ENCODE measurements at regions not wholly inside any gene's neighbourhood (a gene's known extent, or its start where the extent isn't known, plus 50 kb on each side); places are given as distances from the start of the nearest gene placed in this dataset.
"Not testable (repeated sequence)": the region's sequence is repeated elsewhere in the genome, so short reads cannot be mapped to it uniquely, and the experiment has no call there.

DNA sequence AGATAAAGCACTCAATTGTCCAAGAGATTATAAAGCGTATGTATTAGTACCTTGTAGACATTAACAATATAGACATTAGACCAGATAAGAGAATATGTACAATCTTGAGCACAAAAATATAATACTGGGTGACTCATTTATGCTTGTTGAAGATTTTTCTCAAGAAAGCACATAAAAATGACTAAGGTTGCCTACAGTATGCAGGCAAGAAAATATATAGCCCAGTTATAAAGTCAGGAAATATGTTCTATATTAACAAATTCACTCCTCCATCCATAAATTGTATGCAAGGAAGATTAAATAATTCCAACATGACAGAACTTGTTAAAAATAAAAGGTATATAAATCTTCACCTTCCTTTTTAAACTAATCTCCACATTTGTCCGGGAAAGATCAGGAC lies 356.4 kb upstream of the SLC39A10 start:
- no peak for DNase-seq

- DNase-seq = no peak
Measured at GRCh38 chr2:195299600-195299999, 357.4 kb upstream of the SLC39A10 start.

- DNase-seq = no peak
Measured at GRCh38 chr2:195296490-195296889, 360.5 kb upstream of the SLC39A10 start.

DNA sequence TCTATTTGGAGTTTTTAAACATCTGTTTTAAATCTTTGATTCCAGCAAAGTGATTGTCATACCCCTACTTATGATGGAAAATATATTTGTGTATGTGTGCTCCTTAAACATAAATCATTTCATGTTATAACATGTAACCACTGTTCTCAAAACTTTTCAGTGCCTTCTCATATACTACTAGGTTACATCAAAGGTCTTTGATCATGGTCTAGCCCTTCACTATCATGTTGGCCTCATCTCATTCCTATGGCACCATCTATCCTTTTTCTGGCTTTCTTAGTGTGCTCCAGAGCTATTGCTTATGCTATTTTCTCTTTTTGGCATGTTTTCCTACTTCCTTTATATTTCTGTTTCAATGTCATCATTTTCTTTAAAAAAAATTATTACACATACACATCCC lies 367.9 kb upstream of the SLC39A10 start:
- DNase-seq = no peak

- DNase-seq = no peak
Measured at GRCh38 chr2:195279840-195280427, 377.1 kb upstream of the SLC39A10 start.

DNA sequence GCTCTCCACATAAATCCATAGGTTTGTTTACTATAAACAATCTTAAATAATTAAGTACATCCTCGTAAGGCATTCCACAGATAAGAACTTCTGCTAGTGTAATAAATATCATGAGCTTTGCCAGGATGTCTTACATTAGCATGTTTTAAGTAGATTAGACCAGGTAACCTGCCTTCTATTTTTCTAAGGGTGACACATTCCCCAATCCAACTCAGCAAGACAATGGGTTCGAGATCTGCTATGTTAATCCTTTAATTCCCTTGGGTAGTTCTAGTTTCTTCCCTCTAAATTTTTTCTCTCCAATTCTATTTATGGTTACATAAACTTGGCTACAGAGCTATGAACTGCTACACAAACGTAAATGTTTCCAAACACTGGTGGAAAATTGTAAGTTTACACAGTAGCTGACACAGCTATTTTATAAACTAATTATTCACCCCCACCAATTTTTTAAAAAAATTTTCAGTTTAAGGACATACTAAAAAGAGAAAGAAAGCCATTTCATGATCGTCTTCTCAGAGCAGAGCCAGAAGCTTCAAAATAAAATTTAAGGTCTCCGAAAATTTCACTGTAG lies 386.5 kb upstream of the SLC39A10 start:
- DNase-seq = no peak

- DNase-seq = no peak
Measured at GRCh38 chr2:195269220-195269619, 387.8 kb upstream of the SLC39A10 start.

DNA sequence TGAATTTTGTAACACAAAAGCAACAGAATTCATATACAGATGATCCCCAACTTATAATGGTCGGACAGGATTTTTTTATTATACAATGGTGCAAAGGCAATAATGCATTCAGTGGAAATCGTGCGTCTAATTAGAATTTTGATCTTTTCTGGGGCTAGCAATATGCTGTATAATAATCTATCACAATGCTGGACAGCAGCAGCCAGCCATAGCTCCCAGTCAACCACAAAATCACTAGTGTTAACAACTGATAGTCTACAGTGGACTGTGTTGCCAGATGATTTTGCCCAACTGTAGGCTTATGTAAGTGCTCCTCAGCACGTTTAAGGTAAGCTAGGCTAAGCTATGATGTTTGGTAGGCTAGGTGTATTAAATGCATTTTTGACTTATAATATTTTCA lies 399.0 kb upstream of the SLC39A10 start:
- DNase-seq = no peak

DNA sequence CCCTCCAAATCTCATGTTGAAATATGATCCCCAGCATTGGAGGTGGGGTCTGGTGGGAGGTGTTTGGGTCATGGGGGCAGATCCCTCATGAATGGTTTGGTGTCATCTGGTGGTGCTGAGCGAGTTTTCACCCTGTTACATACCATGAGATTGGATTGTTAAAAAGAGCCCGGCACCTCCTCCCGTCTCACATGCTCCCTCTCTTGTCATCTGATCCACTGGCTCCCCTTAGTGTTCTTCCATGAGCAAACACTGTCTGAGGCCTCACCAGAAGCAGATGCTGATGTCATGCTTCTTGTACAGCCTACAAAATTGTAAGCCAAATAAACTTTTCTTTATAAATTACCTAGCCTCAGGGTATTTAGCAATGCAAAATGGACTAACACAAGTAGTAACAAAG lies 405.0 kb upstream of the SLC39A10 start:
- DNase-seq = no peak

DNA sequence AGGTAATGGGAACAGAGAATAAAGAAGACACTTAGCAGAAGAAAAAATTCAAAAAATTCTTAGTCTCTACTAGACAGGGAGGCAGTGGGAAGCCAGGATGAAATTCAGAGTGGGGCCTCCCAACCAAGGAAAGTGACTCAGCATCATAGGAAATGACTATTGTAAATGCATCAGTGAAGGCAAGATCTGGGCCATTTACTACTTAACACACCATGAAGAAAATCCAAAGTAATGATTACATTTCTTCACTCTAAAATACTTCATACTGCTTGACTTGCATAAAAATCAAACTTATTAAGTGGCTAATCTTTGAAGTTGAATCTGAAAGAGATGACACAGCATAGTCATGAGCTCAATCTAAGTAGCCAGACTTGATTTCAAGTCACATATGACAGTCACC lies 405.8 kb upstream of the SLC39A10 start:
- DNase-seq = peak; percentile 1

GRCh38 chr2:195238826-195239225 lies 418.2 kb upstream of the SLC39A10 start:
- DNase-seq = no peak

DNA sequence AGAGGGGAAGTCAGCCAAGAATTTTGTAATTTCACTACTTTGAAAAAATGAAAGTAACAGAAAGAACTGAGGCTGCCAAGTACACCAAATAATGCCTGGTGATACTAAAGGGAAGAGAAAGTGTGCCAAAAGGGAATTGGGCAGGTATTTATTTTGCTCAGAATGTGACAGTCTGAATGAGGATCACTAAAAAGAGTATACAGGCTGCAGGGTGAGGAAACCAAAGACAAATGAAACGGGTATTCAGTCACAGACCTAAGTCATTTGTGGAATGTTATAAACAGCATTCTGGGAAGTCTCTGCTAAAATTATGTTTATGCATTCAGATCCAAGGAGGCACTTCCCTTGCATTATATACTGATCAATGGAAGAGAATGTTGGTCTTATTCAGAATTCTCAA lies 418.6 kb upstream of the SLC39A10 start:
- DNase-seq = no peak

DNA sequence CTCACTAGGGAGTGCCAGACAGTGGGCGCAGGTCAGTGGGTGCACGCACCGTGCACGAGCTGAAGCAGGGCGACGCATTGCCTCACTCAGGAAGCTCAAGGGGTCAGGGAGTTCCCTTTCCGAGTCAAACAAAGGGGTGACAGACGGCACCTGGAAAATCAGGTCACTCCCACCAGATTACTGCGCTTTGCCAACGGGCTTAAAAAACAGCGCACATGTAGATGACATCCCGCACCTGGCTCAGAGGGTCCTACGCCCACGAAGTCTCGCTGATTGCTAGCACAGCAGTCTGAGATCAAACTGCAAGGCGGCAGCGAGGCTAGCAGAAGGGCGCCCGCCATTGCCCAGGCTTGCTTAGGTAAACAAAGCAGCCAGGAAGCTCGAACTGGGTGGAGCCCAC lies 428.5 kb upstream of the SLC39A10 start:
- DNase-seq = not testable (repeated sequence)

GRCh38 chr2:195214072-195214471 lies 443.0 kb upstream of the SLC39A10 start:
- DNase-seq = no peak

DNA sequence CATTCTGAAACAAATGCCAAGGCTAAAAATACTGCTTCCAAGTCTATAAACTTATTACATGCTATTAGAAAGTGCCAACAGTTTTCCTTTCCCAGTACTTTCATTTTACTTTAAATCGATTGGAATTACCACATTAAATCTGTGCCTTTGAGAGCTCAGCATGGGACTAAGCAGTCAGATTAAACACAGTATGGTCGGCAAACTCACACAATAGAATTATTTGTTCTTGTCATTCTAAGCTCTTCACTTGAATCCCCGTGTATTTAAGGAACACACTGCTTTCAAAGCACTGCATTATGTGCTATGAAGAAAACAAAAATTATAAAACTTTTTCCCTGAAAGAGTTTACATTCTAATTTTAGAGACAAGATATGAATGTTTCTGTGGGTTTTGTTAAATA lies 444.4 kb upstream of the SLC39A10 start:
- no peak for DNase-seq

- DNase-seq = peak; percentile 60
Measured at GRCh38 chr2:195202163-195202845, 454.7 kb upstream of the SLC39A10 start.

- no peak for DNase-seq
Measured at GRCh38 chr2:195199864-195200263, 457.2 kb upstream of the SLC39A10 start.

DNA sequence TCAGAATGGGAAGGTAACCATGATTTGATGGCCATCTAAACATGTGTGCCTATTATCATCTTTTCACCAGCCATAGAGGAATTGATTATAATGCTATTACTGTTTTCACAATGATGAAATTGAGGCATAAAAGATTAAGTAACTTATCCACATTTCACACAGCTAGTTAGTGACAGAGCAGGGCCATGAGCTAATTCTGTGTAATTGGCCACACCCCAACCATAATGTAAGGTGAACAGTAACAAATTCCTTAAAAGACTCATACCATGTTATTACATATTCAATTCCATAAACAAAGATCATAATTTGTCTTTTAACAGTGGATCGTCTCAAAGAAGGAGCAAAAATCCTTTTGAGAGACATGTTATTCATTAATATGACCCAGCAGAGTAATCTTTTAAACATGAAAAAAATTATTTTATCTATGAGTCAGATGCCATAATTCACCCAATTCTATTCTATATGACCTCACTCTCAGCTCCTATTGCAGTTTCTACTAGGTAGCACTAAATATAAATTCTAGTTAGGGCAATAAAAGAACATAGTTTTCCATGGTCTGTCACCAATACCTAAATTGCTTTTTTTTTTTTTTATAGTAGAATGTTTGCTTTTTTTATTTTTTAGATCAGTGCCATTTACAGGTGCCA lies 475.8 kb upstream of the SLC39A10 start:
- DNase-seq = peak; percentile 62

- DNase-seq = no peak
Measured at GRCh38 chr2:195168369-195168768, 488.7 kb upstream of the SLC39A10 start.

- DNase-seq = no peak
Measured at GRCh38 chr2:195164930-195165329, 492.1 kb upstream of the SLC39A10 start.

GRCh38 chr2:195162918-195163317 lies 494.1 kb upstream of the SLC39A10 start:
- no peak for DNase-seq

- DNase-seq = no peak
Measured at GRCh38 chr2:195162194-195162593, 494.8 kb upstream of the SLC39A10 start.

- no peak for DNase-seq
Measured at GRCh38 chr2:195160963-195161362, 496.1 kb upstream of the SLC39A10 start.

- no peak for DNase-seq
Measured at GRCh38 chr2:195151711-195152110, 505.3 kb upstream of the SLC39A10 start.

Data from fibroblast of skin of back (primary cell).